HCT116 (cell line): ENCODE measurements at regions not wholly inside any gene's neighbourhood (a gene's known extent, or its start where the extent isn't known, plus 50 kb on each side); places are given as distances from the start of the nearest gene placed in this dataset.

Experiments
- ATAC-seq: fragments of 200-7000 bp; cut with Tn5 transposase; 2 replicates; pipeline ENCODE4 v1.9.1; 2020; ENCODE audit warnings: mild to moderate bottlenecking, moderate library complexity
- BruUV-seq: library from RNA; stranded (reverse); fragments of 400-500 nt; replicated peaks from 2 replicates; lab custom pipeline; 2021; lab: Mats Ljungman, UMichigan
- CTCF ChIA-PET: fragments of 300-600 bp; sonication (Branson Sonifier 250); formaldehyde crosslinking; loops from one replicate; lab custom pipeline; 2021; ENCODE audit warnings: antibody characterized with exemption; lab: Charles Lee
- POLR2A ChIA-PET: fragments of 300-600, 350-600 bp; sonication (Branson Sonifier 250); formaldehyde crosslinking; loops from one replicate; lab custom pipeline; 2021; ENCODE audit warnings: antibody characterized with exemption; lab: Charles Lee
- RAD21 ChIA-PET, 2 experiments: fragments of 300-600 bp; sonication (Branson Sonifier 250); formaldehyde crosslinking; loops; one replicate each; lab custom pipeline; 2023; ENCODE audit warnings: low total read pairs in 2 of 2; ENCODE audit not compliant: uncharacterized antibody in 2 of 2, unreplicated experiment in 2 of 2, low non-redundant PET in 1 of 2; lab: Charles Lee
- DNase-seq: peaks from one replicate; pipeline ENCODE4 v3.0.0-alpha.2; 2010; ENCODE audit warnings: low read depth, low spot score
- H2AFZ ChIP-seq: fragments of 200-600 bp; shearing (Covaris generic), sonication (generic); 2 replicates; pipeline ENCODE4 v1.6.1; 2017; ENCODE audit warnings: low read depth, mixed run types, mixed read lengths, antibody characterized with exemption, low read length; ENCODE audit not compliant: poor library complexity, severe bottlenecking
- H3K27ac ChIP-seq: 2 replicates; pipeline ENCODE4 v1.5.1; 2012; ENCODE audit warnings: low read depth, low read length
- H3K27me3 ChIP-seq: fragments of 200-600 bp; sonication (generic); 2 replicates; pipeline ENCODE4 v1.6.1; 2016; ENCODE audit warnings: mixed run types, low read length, mixed read lengths; ENCODE audit not compliant: insufficient read depth
- H3K36me3 ChIP-seq, 2 experiments: fragments of 200-500 bp in 1 of 2; fragments of 200-600 bp in 1 of 2; sonication (Bioruptor generic) in 1 of 2; sonication (generic) in 1 of 2; 2 replicates each; pipeline versions ENCODE4 v1.5.1 to v1.6.1; 2014 to 2016; ENCODE audit warnings: low read length in 2 of 2, inconsistent platforms in 1 of 2, mixed read lengths in 1 of 2, mixed run types in 1 of 2; ENCODE audit not compliant: insufficient read depth in 2 of 2, control insufficient read depth in 1 of 2
- H3K4me1 ChIP-seq, 2 experiments: fragments of 200-600 bp in 1 of 2; sonication (generic) in 1 of 2; 2 replicates each; pipeline versions ENCODE4 v1.5.1 to v1.6.1; 2012 to 2017; ENCODE audit warnings: low read length in 2 of 2, inconsistent platforms in 1 of 2, mild to moderate bottlenecking in 1 of 2, mixed read lengths in 1 of 2, mixed run types in 1 of 2, moderate library complexity in 1 of 2; ENCODE audit not compliant: insufficient read depth in 2 of 2, control insufficient read depth in 1 of 2
- H3K4me2 ChIP-seq: fragments of 200-600 bp; sonication (generic); 2 replicates; pipeline ENCODE4 v1.6.1; 2017; ENCODE audit warnings: mixed run types, low read length, mixed read lengths
- H3K4me3 ChIP-seq, 2 experiments: fragments of 200-600 bp in 1 of 2; sonication (generic) in 1 of 2; replicated peaks in 1 of 2; 2 replicates each; pipeline ENCODE4 v1.5.1; 2011 to 2016; ENCODE audit warnings: low read length in 2 of 2, control low read depth in 1 of 2, low read depth in 1 of 2, mild to moderate bottlenecking in 1 of 2, mixed read lengths in 1 of 2, mixed run types in 1 of 2
- H3K79me2 ChIP-seq: fragments of 200-600 bp; sonication (generic); 2 replicates; pipeline ENCODE4 v1.6.1; 2017; ENCODE audit warnings: mild to moderate bottlenecking, mixed run types, low read length, moderate library complexity, mixed read lengths; ENCODE audit not compliant: insufficient read depth
- H3K9ac ChIP-seq: fragments of 200-600 bp; sonication (generic); 2 replicates; pipeline ENCODE4 v1.6.1; 2016; ENCODE audit warnings: low read length, mixed read lengths
- H3K9me2 ChIP-seq: fragments of 200-600 bp; sonication (generic), shearing (Covaris generic); 2 replicates; pipeline ENCODE4 v1.6.1; 2017; ENCODE audit warnings: mixed run types, mild to moderate bottlenecking, moderate library complexity; ENCODE audit not compliant: insufficient read depth
- H3K9me3 ChIP-seq, 2 experiments: fragments of 200-500 bp in 1 of 2; fragments of 200-600 bp in 1 of 2; sonication (Bioruptor generic) in 1 of 2; sonication (generic) in 1 of 2; 2 replicates each; pipeline ENCODE4 v1.6.1; 2014 to 2017; ENCODE audit warnings: low read length in 2 of 2, mixed read lengths in 2 of 2, inconsistent platforms in 1 of 2, low read depth in 1 of 2, mild to moderate bottlenecking in 1 of 2, mixed run types in 1 of 2, moderate library complexity in 1 of 2; ENCODE audit not compliant: control insufficient read depth in 1 of 2, insufficient read depth in 1 of 2
- H4K20me1 ChIP-seq: fragments of 200-600 bp; sonication (generic), shearing (Covaris generic); 2 replicates; pipeline ENCODE4 v1.6.1; 2017; ENCODE audit warnings: mixed run types, mild to moderate bottlenecking, moderate library complexity; ENCODE audit not compliant: insufficient read depth
- CBX3 ChIP-seq: IDR thresholded peaks from 2 replicates; pipeline ENCODE4 v1.6.1; 2012; ENCODE audit warnings: low read depth
- CEBPB ChIP-seq: IDR thresholded peaks from 2 replicates; pipeline ENCODE4 v1.6.1; 2012; ENCODE audit warnings: low read depth
- EGR1 ChIP-seq: IDR thresholded peaks from 2 replicates; pipeline ENCODE4 v1.6.1; 2012; ENCODE audit warnings: low read depth
- ELF1 ChIP-seq: IDR thresholded peaks from 2 replicates; pipeline ENCODE4 v1.6.1; 2012; ENCODE audit warnings: low read depth, borderline replicate concordance
- EZH2 ChIP-seq: fragments of 200-600 bp; sonication (generic); IDR thresholded peaks from 2 replicates; pipeline ENCODE4 v1.6.1; 2017; ENCODE audit warnings: antibody characterized with exemption, mixed run types
- POLR2A ChIP-seq: IDR thresholded peaks from 2 replicates; pipeline ENCODE4 v1.7.0; 2011; ENCODE audit warnings: borderline replicate concordance; ENCODE audit not compliant: insufficient read depth, insufficient read length; ENCODE audit errors: extremely low read depth
- POLR2AphosphoS5 ChIP-seq: IDR thresholded peaks from 2 replicates; pipeline ENCODE4 v1.6.1; 2011; ENCODE audit warnings: mild to moderate bottlenecking, low read depth, low read length, moderate library complexity
- RAD21 ChIP-seq: IDR thresholded peaks from 2 replicates; pipeline ENCODE4 v1.6.1; 2012; ENCODE audit warnings: low read depth, mild to moderate bottlenecking
- SIN3A ChIP-seq: IDR thresholded peaks from 2 replicates; pipeline ENCODE4 v1.6.1; 2012; ENCODE audit warnings: low read depth
- SP1 ChIP-seq: IDR thresholded peaks from 2 replicates; pipeline ENCODE4 v1.6.1; 2012; ENCODE audit warnings: low read depth
- SRF ChIP-seq: IDR thresholded peaks from 2 replicates; pipeline ENCODE4 v1.6.1; 2012; ENCODE audit warnings: low read depth
- TCF7L2 ChIP-seq: IDR thresholded peaks from 2 replicates; pipeline ENCODE4 v1.7.0; 2011; ENCODE audit warnings: borderline replicate concordance, inconsistent platforms; ENCODE audit not compliant: insufficient read depth, insufficient read length; ENCODE audit errors: extremely low read depth
- YY1 ChIP-seq: IDR thresholded peaks from 2 replicates; pipeline ENCODE4 v1.6.1; 2011; ENCODE audit warnings: low read length, low read depth, moderate library complexity, mild to moderate bottlenecking; ENCODE audit not compliant: insufficient replicate concordance; ENCODE audit errors: extremely low read depth
- ZFX ChIP-seq: fragments of 450-650 bp; IDR thresholded peaks from 2 replicates; pipeline ENCODE4 v1.6.1; 2017
- ZNF274 ChIP-seq: fragments of 200-500 bp; sonication (Bioruptor generic); IDR thresholded peaks from 2 replicates; pipeline ENCODE4 v1.6.1; 2014; ENCODE audit warnings: mild to moderate bottlenecking, low read depth, low read length, inconsistent platforms
- intact Hi-C: fragments of 100-400 bp; cut with micrococcal nuclease; formaldehyde crosslinking; loops from 2 replicates; pipeline ENCODE4 v1.10.0; 2022
- TF ChIP-seq, protein P1 (sequence below), 3 experiments: fragments of 200-600 bp in 1 of 3; sonication (generic) in 1 of 3; IDR thresholded peaks in 2 of 3; conservative IDR thresholded peaks in 1 of 3; 2 replicates each; pipeline ENCODE4 v1.5.1; 2012 to 2017; ENCODE audit warnings: low read depth in 2 of 3, low read length in 2 of 3, antibody characterized with exemption in 1 of 3, borderline replicate concordance in 1 of 3, control low read depth in 1 of 3, mild to moderate bottlenecking in 1 of 3, mixed read lengths in 1 of 3, mixed run types in 1 of 3, moderate library complexity in 1 of 3; ENCODE audit not compliant: insufficient read depth in 1 of 3
- TF ChIP-seq, protein P2 (sequence below): IDR thresholded peaks from 2 replicates; pipeline ENCODE4 v1.6.1; 2012
- TF ChIP-seq, protein P3 (sequence below): IDR thresholded peaks from 2 replicates; pipeline ENCODE4 v1.6.1; 2012; ENCODE audit warnings: low read depth
- TF ChIP-seq, protein P4 (sequence below): IDR thresholded peaks from 2 replicates; pipeline ENCODE4 v1.6.1; 2012

DNA sequence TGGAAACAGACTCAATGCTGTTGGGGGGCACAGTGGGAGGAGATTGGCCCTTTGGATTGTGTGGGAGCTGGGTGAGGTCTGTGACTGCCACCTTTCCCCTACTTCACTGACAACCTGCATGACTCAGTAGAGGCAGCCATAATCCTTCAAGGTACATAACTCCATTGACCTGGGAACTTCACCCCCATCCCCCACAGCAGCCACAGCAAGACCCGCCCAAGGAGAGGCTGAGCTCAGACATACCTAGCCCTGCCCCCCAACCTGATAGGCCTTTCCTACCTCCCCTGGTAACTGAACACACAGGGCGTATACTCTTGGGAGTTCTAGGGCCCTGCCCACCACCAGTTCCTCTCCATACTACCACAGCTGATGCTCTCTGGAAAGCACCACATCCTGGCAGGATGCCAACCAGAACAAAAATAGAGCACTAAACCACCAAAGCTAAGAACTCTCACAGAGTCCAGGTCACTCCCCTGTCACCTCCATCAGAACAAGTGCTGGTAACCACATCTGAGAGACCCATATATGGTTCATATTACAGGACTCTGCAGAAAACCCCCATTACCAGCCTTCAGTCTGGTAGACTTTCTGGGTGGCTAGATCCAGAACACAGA is 703.9 kb downstream of the FSCB start:
- no peaks in the 10 kb centered on the region for H3K4me1 ChIP-seq
- H3K9ac ChIP-seq: no peak overlapping the region
- no peaks in the 10 kb centered on the region for H3K9me2 ChIP-seq
- H3K9me3 ChIP-seq: no peaks in the 10 kb centered on the region
- ChIA-PET RAD21 (no interaction called here), POLR2A (no interaction called here), CTCF (no interaction called here)
- TF ChIP-seq RAD21 (no peak), ZFX (no peak), SRF (no peak), ELF1 (no peak), ZNF274 (no peak), EZH2 (no peak), SIN3A (no peak), POLR2A (no peak), POLR2AphosphoS5 (no peak), EGR1 (no peak), CEBPB (no peak), CBX3 (no peak), YY1 (no peak), TCF7L2 (no peak), SP1 (no peak)
- TF ChIP-seq, protein P1, sequence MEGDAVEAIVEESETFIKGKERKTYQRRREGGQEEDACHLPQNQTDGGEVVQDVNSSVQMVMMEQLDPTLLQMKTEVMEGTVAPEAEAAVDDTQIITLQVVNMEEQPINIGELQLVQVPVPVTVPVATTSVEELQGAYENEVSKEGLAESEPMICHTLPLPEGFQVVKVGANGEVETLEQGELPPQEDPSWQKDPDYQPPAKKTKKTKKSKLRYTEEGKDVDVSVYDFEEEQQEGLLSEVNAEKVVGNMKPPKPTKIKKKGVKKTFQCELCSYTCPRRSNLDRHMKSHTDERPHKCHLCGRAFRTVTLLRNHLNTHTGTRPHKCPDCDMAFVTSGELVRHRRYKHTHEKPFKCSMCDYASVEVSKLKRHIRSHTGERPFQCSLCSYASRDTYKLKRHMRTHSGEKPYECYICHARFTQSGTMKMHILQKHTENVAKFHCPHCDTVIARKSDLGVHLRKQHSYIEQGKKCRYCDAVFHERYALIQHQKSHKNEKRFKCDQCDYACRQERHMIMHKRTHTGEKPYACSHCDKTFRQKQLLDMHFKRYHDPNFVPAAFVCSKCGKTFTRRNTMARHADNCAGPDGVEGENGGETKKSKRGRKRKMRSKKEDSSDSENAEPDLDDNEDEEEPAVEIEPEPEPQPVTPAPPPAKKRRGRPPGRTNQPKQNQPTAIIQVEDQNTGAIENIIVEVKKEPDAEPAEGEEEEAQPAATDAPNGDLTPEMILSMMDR (IDR thresholded peaks at IDR 0.05 in 2 of 3, conservative IDR thresholded peaks at IDR 0.05 in 1 of 3; ENCODE audit: borderline replicate concordance in 1 of 3, insufficient read depth in 1 of 3, low read depth in 2 of 3, low read length in 2 of 3): no peak
- TF ChIP-seq, protein P2, sequence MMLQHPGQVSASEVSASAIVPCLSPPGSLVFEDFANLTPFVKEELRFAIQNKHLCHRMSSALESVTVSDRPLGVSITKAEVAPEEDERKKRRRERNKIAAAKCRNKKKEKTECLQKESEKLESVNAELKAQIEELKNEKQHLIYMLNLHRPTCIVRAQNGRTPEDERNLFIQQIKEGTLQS: no peak
- TF ChIP-seq, protein P3, sequence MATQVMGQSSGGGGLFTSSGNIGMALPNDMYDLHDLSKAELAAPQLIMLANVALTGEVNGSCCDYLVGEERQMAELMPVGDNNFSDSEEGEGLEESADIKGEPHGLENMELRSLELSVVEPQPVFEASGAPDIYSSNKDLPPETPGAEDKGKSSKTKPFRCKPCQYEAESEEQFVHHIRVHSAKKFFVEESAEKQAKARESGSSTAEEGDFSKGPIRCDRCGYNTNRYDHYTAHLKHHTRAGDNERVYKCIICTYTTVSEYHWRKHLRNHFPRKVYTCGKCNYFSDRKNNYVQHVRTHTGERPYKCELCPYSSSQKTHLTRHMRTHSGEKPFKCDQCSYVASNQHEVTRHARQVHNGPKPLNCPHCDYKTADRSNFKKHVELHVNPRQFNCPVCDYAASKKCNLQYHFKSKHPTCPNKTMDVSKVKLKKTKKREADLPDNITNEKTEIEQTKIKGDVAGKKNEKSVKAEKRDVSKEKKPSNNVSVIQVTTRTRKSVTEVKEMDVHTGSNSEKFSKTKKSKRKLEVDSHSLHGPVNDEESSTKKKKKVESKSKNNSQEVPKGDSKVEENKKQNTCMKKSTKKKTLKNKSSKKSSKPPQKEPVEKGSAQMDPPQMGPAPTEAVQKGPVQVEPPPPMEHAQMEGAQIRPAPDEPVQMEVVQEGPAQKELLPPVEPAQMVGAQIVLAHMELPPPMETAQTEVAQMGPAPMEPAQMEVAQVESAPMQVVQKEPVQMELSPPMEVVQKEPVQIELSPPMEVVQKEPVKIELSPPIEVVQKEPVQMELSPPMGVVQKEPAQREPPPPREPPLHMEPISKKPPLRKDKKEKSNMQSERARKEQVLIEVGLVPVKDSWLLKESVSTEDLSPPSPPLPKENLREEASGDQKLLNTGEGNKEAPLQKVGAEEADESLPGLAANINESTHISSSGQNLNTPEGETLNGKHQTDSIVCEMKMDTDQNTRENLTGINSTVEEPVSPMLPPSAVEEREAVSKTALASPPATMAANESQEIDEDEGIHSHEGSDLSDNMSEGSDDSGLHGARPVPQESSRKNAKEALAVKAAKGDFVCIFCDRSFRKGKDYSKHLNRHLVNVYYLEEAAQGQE: no peak
- TF ChIP-seq, protein P4, sequence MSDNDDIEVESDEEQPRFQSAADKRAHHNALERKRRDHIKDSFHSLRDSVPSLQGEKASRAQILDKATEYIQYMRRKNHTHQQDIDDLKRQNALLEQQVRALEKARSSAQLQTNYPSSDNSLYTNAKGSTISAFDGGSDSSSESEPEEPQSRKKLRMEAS: no peak
- no peaks in the 10 kb centered on the region for H3K27me3 ChIP-seq
- no peak for DNase-seq
- no peak overlapping the region for H3K27ac ChIP-seq
- no peak overlapping the region for H3K4me2 ChIP-seq
- H3K4me3 ChIP-seq: no peak overlapping the region
- no peak for ATAC-seq
- H2AFZ ChIP-seq: no peak overlapping the region
- intact Hi-C loops: no loop called here
- H4K20me1 ChIP-seq: no peaks in the 10 kb centered on the region
- H3K36me3 ChIP-seq: no peaks in the 10 kb centered on the region
- no TSS peak for BruUV-seq
- H3K79me2 ChIP-seq: no peaks in the 10 kb centered on the region
